ENCODE measurements at regions not wholly inside any gene's neighbourhood (a gene's known extent, or its start where the extent isn't known, plus 50 kb on each side); places are given as distances from the start of the nearest gene placed in this dataset.

DNA sequence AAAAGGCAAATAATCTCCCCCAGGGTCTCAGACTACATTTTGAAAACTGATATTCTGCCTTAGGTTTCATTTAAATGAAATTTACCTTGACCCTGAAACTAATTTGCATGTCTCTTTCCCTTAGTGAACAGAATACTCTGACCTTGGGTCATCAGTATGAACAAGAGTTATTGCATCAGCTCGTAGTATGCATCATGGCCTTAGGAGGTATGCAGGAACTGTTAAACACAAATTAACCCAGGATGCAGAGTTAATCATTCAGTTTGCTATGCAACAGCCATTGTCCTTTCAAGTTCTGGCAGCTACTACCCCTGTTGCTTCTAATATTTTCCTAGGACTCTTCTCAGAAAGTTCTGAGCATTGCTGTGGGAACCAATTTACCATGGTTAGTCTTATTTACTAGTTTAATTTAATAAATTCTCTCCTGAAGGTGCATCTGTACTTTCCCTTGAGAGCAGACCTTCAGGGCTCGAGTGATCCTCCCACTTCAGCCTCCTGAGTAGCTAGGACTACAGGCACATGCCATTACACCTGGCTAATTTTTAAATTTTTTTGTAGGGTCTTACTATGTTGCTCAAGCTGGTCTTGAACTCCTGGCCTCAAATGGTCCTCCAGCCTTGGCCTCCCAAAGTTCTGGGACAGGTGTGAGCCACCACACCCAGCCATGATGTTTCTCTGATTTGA lies 126.7 kb downstream of the TTC6 start:
- no peak for TF ChIP-seq CTCF (conservative IDR thresholded peaks at IDR 0.05; ENCODE audit: low read depth, low read length)
- TF ChIP-seq EZH2 (IDR thresholded peaks at IDR 0.05; ENCODE audit: borderline replicate concordance, low read depth, low read length, poor library complexity, severe bottlenecking): no peak
